ENCODE measurements at regions not wholly inside any gene's neighbourhood (a gene's known extent, or its start where the extent isn't known, plus 50 kb on each side); places are given as distances from the start of the nearest gene placed in this dataset.
A peak's percentile ranks its signal among the peaks of the same experiment; 100 is the strongest.
"Not testable (repeated sequence)": the region's sequence is repeated elsewhere in the genome, so short reads cannot be mapped to it uniquely, and the experiment has no call there.

DNA sequence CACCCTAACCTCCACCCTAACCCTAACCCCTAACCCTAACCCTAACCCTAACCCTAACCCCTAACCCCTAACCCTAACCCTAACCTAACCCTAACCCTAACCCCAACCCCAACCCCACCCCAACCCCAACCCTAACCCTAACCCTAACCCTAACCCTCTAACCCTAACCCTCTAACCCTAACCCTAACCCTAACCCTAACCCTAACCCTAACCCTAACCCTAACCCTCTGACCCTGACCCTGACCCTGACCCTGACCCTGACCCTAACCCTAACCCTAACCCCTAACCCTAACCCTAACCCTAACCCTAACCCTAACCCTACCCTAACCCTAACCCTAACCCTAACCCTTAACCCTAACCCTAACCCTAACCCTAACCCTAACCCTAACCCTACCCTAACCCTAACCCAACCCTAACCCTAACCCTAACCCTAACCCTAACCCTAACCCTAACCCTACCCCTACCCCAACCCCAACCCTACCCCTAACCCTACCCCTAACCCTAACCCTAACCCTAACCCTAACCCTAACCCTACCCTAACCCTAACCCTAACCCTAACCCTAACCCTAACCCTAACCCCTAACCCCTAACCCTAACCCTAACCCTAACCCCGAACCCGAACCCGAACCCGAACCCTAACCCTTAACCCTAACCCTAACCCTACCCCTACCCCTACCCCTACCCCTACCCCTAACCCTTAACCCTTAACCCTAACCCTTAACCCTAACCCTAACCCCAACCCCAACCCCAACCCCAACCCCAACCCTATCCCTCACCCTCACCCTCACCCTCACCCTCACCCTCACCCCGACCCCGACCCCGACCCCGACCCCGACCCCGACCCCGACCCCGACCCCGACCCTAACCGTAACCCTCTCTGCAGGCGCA is 186.2 kb upstream of the CHL1 start:
- not testable (repeated sequence) for H3K36me3 Mint-ChIP-seq (ENCODE audit: low read depth); H3K9me3 Mint-ChIP-seq; H3K27me3 Mint-ChIP-seq (ENCODE audit: low read depth); H3K4me1 Mint-ChIP-seq; H3K4me3 Mint-ChIP-seq; H3K27ac Mint-ChIP-seq

DNA sequence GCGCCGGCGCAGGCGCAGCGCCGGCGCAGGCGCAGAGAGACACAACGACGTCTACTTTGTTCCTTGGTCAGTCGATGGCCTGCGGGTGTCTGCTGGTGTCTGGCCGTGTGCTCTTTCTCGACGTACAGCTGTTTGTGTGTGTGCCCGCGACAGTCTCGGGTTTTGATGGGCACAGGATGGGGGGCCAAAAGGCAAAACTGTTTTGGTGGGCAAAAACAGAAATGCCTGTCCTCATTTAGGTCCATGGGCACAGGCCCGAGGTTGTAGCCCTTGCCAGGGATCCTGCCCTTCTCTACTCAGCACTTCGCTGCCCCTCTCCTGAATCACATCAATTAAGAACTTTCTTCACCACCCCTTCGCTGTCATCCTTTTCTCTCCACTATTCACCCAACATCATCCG is 184.8 kb upstream of the CHL1 start:
- Mint-ChIP-seq H3K4me1 (no peaks in the 10 kb centered on the region), H3K9me3 (peaks cover 6% of the 10 kb centered on the region), H3K36me3 (ENCODE audit: low read depth) (no peaks in the 10 kb centered on the region), H3K27ac (peak overlapping the region; percentile 90 to 98 (median 97)), H3K27me3 (ENCODE audit: low read depth) (peaks cover 8% of the 10 kb centered on the region), H3K4me3 (peak overlapping the region; percentile 83 to 87 (median 87))
- TF ChIP-seq, protein P1, sequence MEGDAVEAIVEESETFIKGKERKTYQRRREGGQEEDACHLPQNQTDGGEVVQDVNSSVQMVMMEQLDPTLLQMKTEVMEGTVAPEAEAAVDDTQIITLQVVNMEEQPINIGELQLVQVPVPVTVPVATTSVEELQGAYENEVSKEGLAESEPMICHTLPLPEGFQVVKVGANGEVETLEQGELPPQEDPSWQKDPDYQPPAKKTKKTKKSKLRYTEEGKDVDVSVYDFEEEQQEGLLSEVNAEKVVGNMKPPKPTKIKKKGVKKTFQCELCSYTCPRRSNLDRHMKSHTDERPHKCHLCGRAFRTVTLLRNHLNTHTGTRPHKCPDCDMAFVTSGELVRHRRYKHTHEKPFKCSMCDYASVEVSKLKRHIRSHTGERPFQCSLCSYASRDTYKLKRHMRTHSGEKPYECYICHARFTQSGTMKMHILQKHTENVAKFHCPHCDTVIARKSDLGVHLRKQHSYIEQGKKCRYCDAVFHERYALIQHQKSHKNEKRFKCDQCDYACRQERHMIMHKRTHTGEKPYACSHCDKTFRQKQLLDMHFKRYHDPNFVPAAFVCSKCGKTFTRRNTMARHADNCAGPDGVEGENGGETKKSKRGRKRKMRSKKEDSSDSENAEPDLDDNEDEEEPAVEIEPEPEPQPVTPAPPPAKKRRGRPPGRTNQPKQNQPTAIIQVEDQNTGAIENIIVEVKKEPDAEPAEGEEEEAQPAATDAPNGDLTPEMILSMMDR (IDR thresholded peaks at IDR 0.05; ENCODE audit: unreplicated experiment in 3 of 3), result no peak

DNA sequence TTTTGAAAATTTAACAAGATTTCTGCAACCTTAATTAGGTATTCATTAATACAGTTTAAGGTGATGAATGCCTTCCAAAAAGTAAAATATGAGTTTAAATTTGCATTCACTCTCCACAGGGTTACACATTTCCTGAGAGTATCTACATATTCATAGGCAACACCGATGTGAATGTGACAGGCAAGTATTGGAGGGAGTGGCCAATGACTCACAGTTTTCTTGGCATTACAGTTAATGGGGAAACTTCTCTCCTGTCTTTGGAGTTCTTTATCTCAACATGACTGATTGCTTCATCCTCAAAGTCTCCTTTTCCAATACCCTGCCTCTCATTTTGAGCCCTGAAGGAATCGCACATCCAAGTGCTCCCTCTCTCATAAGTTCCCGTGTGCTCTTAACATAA is 181.9 kb upstream of the CHL1 start:
- no peak overlapping the region for H3K27ac Mint-ChIP-seq
- no peaks in the 10 kb centered on the region for H3K4me1 Mint-ChIP-seq
- TF ChIP-seq, protein P1 (IDR thresholded peaks at IDR 0.05; ENCODE audit: unreplicated experiment in 3 of 3), result no peak
- no peak overlapping the region for H3K4me3 Mint-ChIP-seq
- H3K27me3 Mint-ChIP-seq (ENCODE audit: low read depth), result peaks cover 8% of the 10 kb centered on the region
- H3K36me3 Mint-ChIP-seq (ENCODE audit: low read depth), result no peaks in the 10 kb centered on the region
- peaks cover 6% of the 10 kb centered on the region for H3K9me3 Mint-ChIP-seq

DNA sequence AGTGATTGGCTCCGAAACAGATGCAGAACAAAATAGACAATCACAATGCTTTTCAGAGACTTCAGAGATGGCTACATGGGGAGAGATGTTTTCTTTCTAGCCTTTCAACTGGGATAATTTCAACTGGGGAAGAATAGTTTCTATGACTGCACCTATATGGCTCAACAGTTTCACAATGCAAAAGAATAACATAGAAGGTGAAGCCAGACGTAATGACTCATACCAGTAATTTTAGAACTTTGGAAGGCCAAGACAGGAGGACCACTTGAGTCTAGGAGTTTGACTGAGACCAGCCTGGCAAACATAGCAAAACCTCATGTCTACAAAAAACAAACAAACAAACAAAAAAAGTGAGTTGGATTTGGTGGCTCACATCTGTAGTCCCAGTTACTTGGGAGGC is 180.2 kb upstream of the CHL1 start:
- TF ChIP-seq, protein P1 (IDR thresholded peaks at IDR 0.05; ENCODE audit: unreplicated experiment in 3 of 3), result no peak
- Mint-ChIP-seq H3K27me3 (ENCODE audit: low read depth) (peaks cover 8% of the 10 kb centered on the region), H3K27ac (no peak overlapping the region), H3K4me3 (no peak overlapping the region), H3K4me1 (no peaks in the 10 kb centered on the region), H3K9me3 (peaks cover 6% of the 10 kb centered on the region), H3K36me3 (ENCODE audit: low read depth) (no peaks in the 10 kb centered on the region)

DNA sequence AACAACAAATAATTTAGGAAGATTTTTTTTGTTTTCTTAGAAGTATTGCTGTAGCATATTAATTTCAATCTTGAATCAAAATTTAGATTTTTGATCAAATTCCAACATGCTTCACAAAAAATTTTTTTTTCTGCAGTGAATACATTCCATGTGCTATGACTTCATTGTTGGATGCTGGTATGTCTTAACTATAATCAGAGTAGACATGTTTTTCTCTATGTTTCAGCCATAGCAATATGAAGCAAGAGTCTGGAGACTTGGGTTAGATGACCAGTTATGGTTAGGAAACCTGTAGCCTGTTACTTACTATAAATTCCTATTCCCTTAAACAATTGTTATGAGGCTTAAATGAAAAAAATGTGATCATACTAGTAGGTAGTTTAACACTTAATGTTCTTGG is 176.1 kb upstream of the CHL1 start:
- Mint-ChIP-seq H3K27ac (no peak overlapping the region), H3K36me3 (ENCODE audit: low read depth) (no peaks in the 10 kb centered on the region), H3K27me3 (ENCODE audit: low read depth) (no peaks in the 10 kb centered on the region), H3K9me3 (no peaks in the 10 kb centered on the region), H3K4me1 (no peaks in the 10 kb centered on the region), H3K4me3 (no peak overlapping the region)
- TF ChIP-seq, protein P1 (IDR thresholded peaks at IDR 0.05; ENCODE audit: unreplicated experiment in 3 of 3), result no peak

DNA sequence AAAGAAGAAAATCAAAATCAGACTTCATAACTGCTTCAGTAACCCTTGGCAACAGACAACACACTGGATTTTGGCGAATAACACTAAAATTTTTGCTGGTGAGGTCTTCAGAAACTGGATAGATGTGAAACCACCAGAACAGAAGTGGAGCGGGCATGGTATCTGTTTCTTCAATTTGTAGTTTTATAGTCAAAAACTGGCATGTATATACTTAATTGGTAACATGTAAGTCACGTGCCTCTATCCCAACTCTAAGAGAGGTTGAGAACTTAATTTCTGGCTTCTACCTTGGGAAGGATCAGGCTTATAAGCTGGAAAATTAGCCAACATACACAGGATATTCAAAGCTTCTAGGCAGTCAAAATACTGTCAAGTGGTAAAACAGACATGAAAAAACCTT is 172.6 kb upstream of the CHL1 start:
- Mint-ChIP-seq H3K9me3 (no peaks in the 10 kb centered on the region), H3K4me3 (no peak overlapping the region), H3K27me3 (ENCODE audit: low read depth) (peaks cover 8% of the 10 kb centered on the region), H3K27ac (no peak overlapping the region), H3K36me3 (ENCODE audit: low read depth) (no peaks in the 10 kb centered on the region), H3K4me1 (no peaks in the 10 kb centered on the region)
- TF ChIP-seq, protein P1 (IDR thresholded peaks at IDR 0.05; ENCODE audit: unreplicated experiment in 3 of 3), result no peak

All from nephron (organoid).